Psoas muscle (tissue), 7 donors: ENCODE measurements at regions not wholly inside any gene's neighbourhood (a gene's known extent, or its start where the extent isn't known, plus 50 kb on each side); places are given as distances from the start of the nearest gene placed in this dataset.

Experiments
- ATAC-seq, 4 donors: fragments of 200-7000 bp; cut with Tn5 transposase; one replicate each; pipeline ENCODE4 v1.9.1; 2020; ENCODE audit warnings: moderate library complexity in 3 of 4, mild to moderate bottlenecking in 2 of 4
- DNase-seq, 2 donors: peaks; one replicate each; pipeline ENCODE4 v3.0.0-alpha.2; 2020
- H3K27ac ChIP-seq: fragments of 200-600 bp; one replicate; pipeline ENCODE4 v1.8.0; 2022
- H3K27me3 ChIP-seq, 3 donors: fragments of 200-600 bp in 1 of 3; one replicate each; pipeline versions ENCODE4 v1.6.1 to v1.8.0; 2013 to 2022; ENCODE audit warnings: low read length in 2 of 3, mild to moderate bottlenecking in 2 of 3, moderate library complexity in 1 of 3; ENCODE audit not compliant: insufficient read depth in 3 of 3
- H3K36me3 ChIP-seq, 2 donors: fragments of 200-600 bp in 1 of 2; one replicate each; pipeline versions ENCODE4 v1.6.1 to v1.8.0; 2013 to 2022; ENCODE audit warnings: low read depth in 1 of 2, mild to moderate bottlenecking in 1 of 2, moderate library complexity in 1 of 2; ENCODE audit not compliant: insufficient read depth in 1 of 2
- H3K4me1 ChIP-seq: fragments of 200-600 bp; one replicate; pipeline ENCODE4 v1.8.0; 2022
- H3K4me3 ChIP-seq: fragments of 200-600 bp; one replicate; pipeline ENCODE4 v1.8.0; 2022; ENCODE audit warnings: mild to moderate bottlenecking
- H3K9me3 ChIP-seq: fragments of 200-600 bp; one replicate; pipeline ENCODE4 v1.8.0; 2022
- CTCF ChIP-seq: fragments of 200-600 bp; IDR thresholded peaks from one replicate; pipeline ENCODE4 v1.8.0; 2022; ENCODE audit warnings: antibody characterized with exemption
- WGBS, 3 donors: extraction: QIAGEN DNeasy Blood & Tissue Kit; methylation state at CpG; one replicate each; pipeline versions ENCODE4 v1.1.6 to v1.1.7; 2013; 5-methylcytosine and 5-hydroxymethylcytosine counted together
- intact Hi-C, 2 donors: fragments of 100-400 bp; cut with DNase I; formaldehyde crosslinking; loops; one replicate each; pipeline versions ENCODE4 v1.11.0 to v1.14.2; 2022
- donor health status: healthy with polysubstance abuse.
- donor health status: DM: no; HTN: no; CAD: no; lungs with moderate emphysema.
- donor health status: Bipolar disorder and iron deficiency.
- donor health status: healthy.
- donor health status: DM: yes; HTN: yes; CAD: no.
- donor health status: DM: no; HTN: no; CAD: no.
- donor health status: DM: yes; HTN: yes; CAD: no.

- no peak for TF ChIP-seq CTCF
- intact Hi-C loops = no loop called here
- Histone ChIP-seq H3K4me1 (peaks cover 6% of the 10 kb centered on the region), H3K27me3 (no peaks in the 10 kb centered on the region), H3K9me3 (no peaks in the 10 kb centered on the region), H3K4me3 (no peak overlapping the region), H3K36me3 (no peaks in the 10 kb centered on the region), H3K27ac (no peak overlapping the region)
- WGBS, 3 donors = 49 to 59% (median 57%) methylated on average over 2 of the region's 2 CpGs
- DNase-seq (peak in 1 of 2 donors; percentile 27), ATAC-seq (no peak)
Observed at GRCh38 chr6:134512981-134513391, 195.1 kb upstream of the SGK1 start.

- Histone ChIP-seq H3K27ac (no peak overlapping the region), H3K4me1 (no peaks in the 10 kb centered on the region), H3K27me3 (no peaks in the 10 kb centered on the region), H3K36me3 (no peaks in the 10 kb centered on the region), H3K9me3 (no peaks in the 10 kb centered on the region), H3K4me3 (no peak overlapping the region)
- ATAC-seq = no peak
- DNase-seq = no peak
- WGBS, 3 donors = 97% methylated on average over 7 of the region's 7 CpGs
- intact Hi-C loops = no loop called here
- TF ChIP-seq CTCF = no peak
Observed at GRCh38 chr6:134511984-134512683, 194.2 kb upstream of the SGK1 start.

GRCh38 chr6:134510920-134511319 lies 193.0 kb upstream of the SGK1 start:
- Histone ChIP-seq H3K27me3 (peaks cover 0 to 2% (median 0%) of the 10 kb centered on the region in 3 donors), H3K9me3 (no peaks in the 10 kb centered on the region), H3K27ac (no peak overlapping the region), H3K4me3 (no peak overlapping the region), H3K36me3 (no peaks in the 10 kb centered on the region), H3K4me1 (no peaks in the 10 kb centered on the region)
- DNase-seq (no peak), ATAC-seq (no peak)
- TF ChIP-seq CTCF = no peak
- 61 to 69% (median 64%) methylated on average over 3 of the region's 3 CpGs for WGBS, 3 donors
- intact Hi-C loops = no loop called here

GRCh38 chr6:134510142-134510541 lies 192.2 kb upstream of the SGK1 start:
- intact Hi-C loops = no loop called here
- H3K9me3 ChIP-seq = no peaks in the 10 kb centered on the region
- H3K4me1 ChIP-seq = no peaks in the 10 kb centered on the region
- 79 to 96% (median 83%) methylated on average over 4 of the region's 4 CpGs for WGBS, 3 donors
- H3K36me3 ChIP-seq = no peaks in the 10 kb centered on the region
- no peak for ATAC-seq
- H3K27me3 ChIP-seq = peaks cover 0 to 2% (median 0%) of the 10 kb centered on the region in 3 donors
- no peak overlapping the region for H3K27ac ChIP-seq
- no peak for DNase-seq
- TF ChIP-seq CTCF = no peak
- H3K4me3 ChIP-seq = no peak overlapping the region
